NCI-H2107 treated with DMSO at 0.1 percent for 48 hours (cell line): ENCODE measurements at regions not wholly inside any gene's neighbourhood (a gene's known extent, or its start where the extent isn't known, plus 50 kb on each side); places are given as distances from the start of the nearest gene placed in this dataset.
"Not testable (repeated sequence)": the region's sequence is repeated elsewhere in the genome, so short reads cannot be mapped to it uniquely, and the experiment has no call there.

ENCODE experiments used
- DNase-seq: peaks from one replicate; lab custom pipeline; 2025; ENCODE audit not compliant: unreplicated experiment; lab: John Stamatoyannopoulos, UW

- no peak for DNase-seq
Measured at GRCh38 chr13:80830431-80830830, 489.5 kb upstream of the SPRY2 start.

- no peak for DNase-seq
Measured at GRCh38 chr13:80828759-80829158, 487.8 kb upstream of the SPRY2 start.

- DNase-seq: no peak
Measured at GRCh38 chr13:80825276-80825675, 484.4 kb upstream of the SPRY2 start.

- no peak for DNase-seq
Measured at GRCh38 chr13:80824229-80824628, 483.3 kb upstream of the SPRY2 start.

DNA sequence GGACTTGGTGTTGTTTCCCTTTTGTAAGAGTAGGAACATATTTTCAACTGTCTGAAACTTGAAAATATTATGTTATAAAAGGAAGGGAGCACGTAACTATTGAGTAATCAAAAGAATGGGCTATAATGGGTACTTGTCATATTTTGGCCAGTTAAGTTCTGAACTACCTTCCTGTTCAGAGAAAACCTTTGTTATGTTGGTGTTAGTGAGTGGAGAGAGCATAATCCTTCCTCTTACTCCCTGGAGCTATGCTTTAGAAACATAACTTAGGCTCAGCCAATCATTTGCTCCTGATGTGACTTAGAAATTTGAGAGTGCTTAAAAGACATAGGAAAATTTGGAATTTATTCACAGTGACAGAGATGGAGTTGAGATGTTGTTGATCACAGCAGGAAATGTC, 482.5 kb upstream of the SPRY2 start:
- no peak for DNase-seq

- DNase-seq: no peak
Measured at GRCh38 chr13:80821466-80821865, 480.5 kb upstream of the SPRY2 start.

DNA sequence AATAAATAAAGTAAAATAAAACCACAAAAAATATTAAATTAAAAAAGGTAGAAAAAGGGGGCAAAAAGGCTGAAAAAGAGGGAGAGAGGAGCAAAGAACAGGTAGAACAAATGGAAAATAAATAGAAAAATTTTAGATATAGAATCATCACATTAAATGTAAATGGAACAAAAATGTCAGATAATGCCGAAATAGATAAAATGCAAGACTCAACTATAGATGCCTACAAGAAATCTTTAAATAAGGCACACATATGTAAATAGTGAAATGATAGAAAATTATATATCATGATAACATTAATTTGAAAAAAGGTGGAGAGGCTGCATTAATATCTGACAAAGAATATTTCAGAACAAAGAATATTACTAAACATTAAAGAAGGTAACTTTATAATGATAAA, 477.1 kb upstream of the SPRY2 start:
- DNase-seq: no peak

GRCh38 chr13:80814541-80814940, 473.6 kb upstream of the SPRY2 start:
- no peak for DNase-seq

- not testable (repeated sequence) for DNase-seq
Measured at GRCh38 chr13:80810294-80810693, 469.4 kb upstream of the SPRY2 start.

GRCh38 chr13:80802946-80803345, 462.0 kb upstream of the SPRY2 start:
- DNase-seq: no peak

- DNase-seq: no peak
Measured at GRCh38 chr13:80798576-80799133, 457.7 kb upstream of the SPRY2 start.

DNA sequence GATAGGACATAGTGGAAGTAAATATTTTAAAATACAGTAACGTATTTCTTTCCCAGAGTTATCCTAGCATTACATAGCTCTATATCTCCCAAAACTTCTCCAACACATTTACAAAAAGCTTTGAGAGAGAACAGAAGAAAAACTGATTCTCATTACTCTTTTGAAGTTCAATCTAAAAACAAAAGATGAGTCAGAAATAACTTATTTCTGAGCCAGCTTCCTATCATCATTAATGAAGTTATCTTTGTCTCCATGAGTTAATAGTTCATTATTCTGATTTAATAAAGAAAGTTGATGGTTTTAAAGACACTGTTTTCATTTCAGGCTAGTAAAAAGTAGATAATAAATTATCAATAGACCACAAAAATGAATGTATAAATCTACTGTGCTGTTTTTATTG, 446.7 kb upstream of the SPRY2 start:
- DNase-seq: no peak

GRCh38 chr13:80783926-80784565, 443.1 kb upstream of the SPRY2 start:
- DNase-seq: peak; percentile 27

- no peak for DNase-seq
Measured at GRCh38 chr13:80782441-80782840, 441.5 kb upstream of the SPRY2 start.

DNA sequence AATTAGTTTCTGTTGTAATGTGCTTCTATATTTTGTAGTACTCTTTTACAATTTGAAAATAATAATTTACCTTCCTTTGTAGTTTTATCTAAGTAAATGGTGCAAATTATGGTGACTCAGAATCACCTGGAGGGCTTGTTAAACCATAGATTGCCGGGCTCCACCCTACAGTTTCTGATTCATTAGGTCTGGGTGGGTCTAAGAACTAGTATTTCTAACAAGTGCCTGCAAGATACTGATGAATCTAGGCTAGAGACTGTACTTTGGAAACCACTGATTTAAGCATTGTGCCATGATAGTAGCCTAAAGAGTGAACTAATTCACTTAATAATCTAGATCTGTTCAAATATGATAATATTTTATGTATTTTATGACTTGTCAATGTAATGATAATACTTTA, 437.4 kb upstream of the SPRY2 start:
- no peak for DNase-seq

DNA sequence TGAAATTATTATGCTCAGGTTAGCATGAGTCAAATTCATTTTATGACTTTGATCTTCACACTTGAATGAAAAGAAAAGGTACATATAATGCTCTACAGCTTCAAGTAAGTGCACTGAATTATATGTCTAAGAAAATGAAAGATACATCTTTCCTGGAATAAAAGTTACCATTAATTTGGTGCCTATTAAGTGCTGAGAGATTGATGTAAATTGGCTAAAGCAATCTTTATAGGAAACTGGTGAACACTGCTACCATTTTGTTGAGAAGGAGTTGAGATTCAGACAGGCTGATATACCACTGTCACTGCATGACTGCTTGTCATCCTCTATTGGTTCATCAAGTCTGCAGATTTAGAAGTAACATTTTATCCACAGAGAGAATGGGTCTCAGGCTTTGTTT, 416.8 kb upstream of the SPRY2 start:
- DNase-seq: no peak

- DNase-seq: peak; percentile 44
Measured at GRCh38 chr13:80755910-80756309, 415.0 kb upstream of the SPRY2 start.

- DNase-seq: no peak
Measured at GRCh38 chr13:80754441-80754840, 413.5 kb upstream of the SPRY2 start.

- DNase-seq: no peak
Measured at GRCh38 chr13:80753866-80754265, 412.9 kb upstream of the SPRY2 start.

- DNase-seq: peak; percentile 1
Measured at GRCh38 chr13:80751854-80752253, 410.9 kb upstream of the SPRY2 start.

GRCh38 chr13:80744147-80744914, 403.4 kb upstream of the SPRY2 start:
- no peak for DNase-seq

DNA sequence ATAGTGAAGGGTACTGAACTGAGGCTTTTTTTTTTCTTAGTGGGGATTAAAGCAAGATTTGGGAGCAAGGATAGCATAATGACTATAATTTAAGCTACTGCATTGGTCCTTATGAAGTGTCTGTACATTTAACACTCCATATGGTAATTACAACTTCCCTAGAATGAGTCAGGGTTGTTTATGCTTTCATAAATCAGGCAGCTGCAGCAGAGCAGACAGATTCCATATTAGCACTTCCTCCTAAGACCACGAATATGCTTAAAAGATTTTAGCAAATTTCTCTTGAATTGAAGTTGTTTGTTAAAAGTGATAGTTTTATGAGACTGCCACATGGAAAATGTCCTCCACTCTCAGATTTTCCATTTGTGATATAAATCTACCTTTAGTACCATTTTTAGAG, 401.1 kb upstream of the SPRY2 start:
- peak; percentile 0 for DNase-seq
